HG02852 (cell line): ENCODE measurements at regions not wholly inside any gene's neighbourhood (a gene's known extent, or its start where the extent isn't known, plus 50 kb on each side); places are given as distances from the start of the nearest gene placed in this dataset.
"Not testable (repeated sequence)": the region's sequence is repeated elsewhere in the genome, so short reads cannot be mapped to it uniquely, and the experiment has no call there.

ENCODE experiments used
- ATAC-seq: cut with Tn5 transposase; IDR thresholded peaks from one replicate; pipeline ENCODE4 v1.9.1; 2021; ENCODE audit warnings: mild to moderate bottlenecking, moderate library complexity; ENCODE audit not compliant: unreplicated experiment

- ATAC-seq: no peak
Measured at GRCh38 chr9:22815246-22815645, 368.6 kb downstream of the DMRTA1 start.

DNA sequence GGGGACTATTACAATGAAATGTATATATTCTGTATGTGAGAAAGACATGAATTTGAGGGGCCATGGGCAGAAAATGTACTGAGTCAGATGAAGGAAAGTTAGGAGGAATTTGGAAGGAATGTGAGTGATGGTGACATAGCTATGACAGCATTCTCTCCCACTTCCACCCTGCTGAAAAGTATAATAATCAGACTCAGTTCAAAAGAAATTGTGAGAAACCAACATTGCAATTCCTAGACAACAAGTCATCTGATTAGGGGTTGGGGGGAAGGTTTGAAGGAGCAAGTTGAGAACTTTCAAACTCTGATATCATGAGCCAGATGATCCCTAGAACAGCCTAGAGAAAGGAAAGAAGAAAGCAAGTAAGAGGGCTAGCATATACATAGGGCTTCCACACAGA lies 370.6 kb downstream of the DMRTA1 start:
- no peak for ATAC-seq

DNA sequence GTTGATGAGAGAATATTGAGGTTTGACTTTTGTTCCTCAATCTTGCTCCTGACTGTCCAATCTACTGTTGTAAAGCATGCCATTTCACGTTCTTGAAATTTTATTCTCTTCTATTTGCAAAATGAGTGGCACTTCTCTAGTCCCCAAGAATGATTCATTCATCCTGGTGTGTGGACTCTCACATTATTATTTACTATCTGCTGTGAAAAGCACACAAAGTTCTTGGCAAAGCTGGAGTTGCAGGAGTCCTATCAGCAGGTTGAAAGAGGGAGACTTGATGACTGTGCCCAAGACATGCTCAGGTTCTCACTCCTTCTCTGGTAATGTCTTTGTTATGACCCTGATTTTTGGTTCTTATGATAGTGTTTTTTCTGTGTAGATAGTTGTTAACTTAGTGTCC lies 382.6 kb downstream of the DMRTA1 start:
- ATAC-seq: no peak

- no peak for ATAC-seq
Measured at GRCh38 chr9:22838266-22838665, 391.6 kb downstream of the DMRTA1 start.

DNA sequence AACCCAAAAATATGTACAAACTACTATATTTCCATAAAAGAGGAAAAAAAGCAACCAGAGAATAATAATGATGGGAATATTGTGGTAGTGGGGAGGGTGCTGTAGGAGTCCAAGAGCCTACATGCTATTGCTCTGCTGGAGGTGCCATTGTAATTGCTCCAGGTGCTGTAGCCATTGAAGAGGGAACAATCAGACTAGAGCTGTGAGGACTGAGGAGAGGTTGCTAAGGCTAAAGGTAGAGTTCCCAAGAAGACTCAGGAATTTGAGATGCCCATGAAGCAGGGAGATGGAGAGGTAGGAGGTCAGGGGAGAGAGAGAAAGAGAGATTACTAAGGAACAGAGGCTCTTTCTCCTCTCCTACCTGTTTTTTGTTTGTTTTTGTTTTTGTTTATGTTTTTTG lies 394.0 kb downstream of the DMRTA1 start:
- no peak for ATAC-seq

DNA sequence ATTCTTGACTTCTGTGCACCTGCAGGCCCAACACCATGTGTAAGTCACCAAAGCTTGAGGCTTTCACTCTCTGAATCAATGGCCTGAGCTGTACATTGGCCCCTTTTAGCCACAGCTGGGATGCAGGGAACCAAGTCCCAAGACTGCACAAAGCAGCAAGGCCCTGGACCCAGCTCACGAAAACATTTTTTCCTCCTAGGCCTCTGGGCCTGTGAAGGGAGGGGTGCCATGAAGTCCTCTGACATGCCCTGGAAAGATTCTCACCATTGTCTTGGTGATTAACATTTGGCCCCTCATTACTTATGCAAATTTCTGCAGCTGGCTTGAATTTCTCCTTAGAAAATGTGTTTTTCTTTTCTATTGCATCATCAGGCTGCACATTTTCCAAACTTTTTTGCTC lies 398.6 kb downstream of the DMRTA1 start:
- ATAC-seq: not testable (repeated sequence)

- ATAC-seq: no peak
Measured at GRCh38 chr9:22855980-22856379, 409.4 kb downstream of the DMRTA1 start.

- ATAC-seq: no peak
Measured at GRCh38 chr9:22857316-22857715, 410.7 kb downstream of the DMRTA1 start.

DNA sequence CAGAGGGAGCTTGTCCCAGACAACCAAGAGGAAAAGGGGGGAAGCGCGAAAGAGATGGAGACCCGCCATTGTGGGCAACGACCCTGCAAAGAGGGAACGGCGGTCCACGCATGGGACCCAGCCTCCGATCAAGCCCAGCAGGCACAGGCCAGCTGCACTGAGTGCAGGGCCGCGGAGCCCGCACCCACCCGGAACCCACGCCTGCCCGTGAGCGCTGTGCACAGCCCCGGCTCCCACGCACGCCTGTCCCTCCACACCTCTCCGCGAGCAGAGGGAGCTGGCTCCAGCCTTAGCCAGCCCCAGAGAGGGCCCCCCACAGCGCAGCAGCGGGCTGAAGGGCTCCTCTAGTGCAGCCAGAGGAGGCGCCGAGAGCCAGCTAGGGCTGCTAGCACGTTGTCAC lies 416.5 kb downstream of the DMRTA1 start:
- ATAC-seq: no peak

DNA sequence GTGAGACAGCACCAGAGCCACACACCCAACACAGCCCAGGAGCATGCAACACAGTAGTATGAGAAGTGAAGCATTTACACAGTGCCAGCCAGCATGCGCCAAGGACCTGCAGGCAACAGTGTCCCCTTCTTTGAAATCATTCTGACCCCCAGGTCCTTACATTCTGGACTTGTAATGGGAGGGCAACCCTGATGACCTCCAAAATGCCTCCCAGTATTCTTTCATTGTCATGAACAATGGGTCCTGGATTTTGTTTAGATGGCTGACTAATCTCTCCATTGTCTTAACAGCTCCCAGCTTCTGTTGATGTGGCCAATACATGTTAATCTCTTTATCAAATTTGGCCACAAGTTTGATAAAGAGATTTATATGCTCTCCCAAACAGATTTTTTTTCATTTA lies 417.1 kb downstream of the DMRTA1 start:
- ATAC-seq: no peak

GRCh38 chr9:22893196-22893843 lies 446.7 kb downstream of the DMRTA1 start:
- no peak for ATAC-seq

GRCh38 chr9:22898591-22898990 lies 452.0 kb downstream of the DMRTA1 start:
- ATAC-seq: no peak

GRCh38 chr9:22911632-22912031 lies 465.0 kb downstream of the DMRTA1 start:
- ATAC-seq: no peak

- no peak for ATAC-seq
Measured at GRCh38 chr9:22913026-22913425, 466.4 kb downstream of the DMRTA1 start.

DNA sequence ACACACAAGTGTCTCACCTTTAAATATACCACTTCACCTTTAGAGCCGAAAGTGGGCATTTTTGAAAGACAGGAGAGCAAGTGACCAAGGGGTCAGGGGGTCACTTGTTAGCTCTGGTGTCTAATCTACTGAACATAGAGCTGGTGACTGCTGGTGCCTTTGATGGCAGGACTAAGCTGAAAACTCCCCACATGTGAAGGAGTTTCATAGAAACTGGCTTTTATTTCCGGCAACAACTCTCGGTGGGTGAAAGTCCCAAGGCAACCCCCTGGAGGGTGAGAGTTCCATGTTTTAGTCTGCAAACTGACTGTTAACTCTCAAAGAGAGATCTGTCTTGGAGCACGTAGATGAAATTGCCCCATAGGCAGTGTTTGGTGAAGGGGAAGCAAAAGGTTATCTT lies 466.9 kb downstream of the DMRTA1 start:
- peak; percentile 71 for ATAC-seq

- no peak for ATAC-seq
Measured at GRCh38 chr9:22916148-22916547, 469.5 kb downstream of the DMRTA1 start.

DNA sequence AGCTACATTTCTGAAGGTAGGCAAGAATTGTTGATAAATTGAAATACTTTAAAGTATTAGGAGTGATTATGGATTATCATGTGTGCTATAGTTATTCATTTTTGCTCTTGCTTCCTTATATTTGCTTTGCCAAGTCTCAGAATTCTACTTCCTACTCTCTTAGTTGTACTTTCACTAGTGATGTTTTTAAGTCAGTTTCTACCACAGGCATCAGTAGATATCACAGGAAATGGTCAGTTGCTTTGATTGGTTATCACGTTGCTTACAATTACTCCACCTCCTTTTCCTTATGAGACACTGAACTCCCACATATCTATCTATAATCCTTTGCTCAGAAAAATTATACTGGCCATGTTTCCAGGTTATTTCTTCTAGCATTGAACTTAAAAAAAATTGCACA lies 472.8 kb downstream of the DMRTA1 start:
- ATAC-seq: no peak

DNA sequence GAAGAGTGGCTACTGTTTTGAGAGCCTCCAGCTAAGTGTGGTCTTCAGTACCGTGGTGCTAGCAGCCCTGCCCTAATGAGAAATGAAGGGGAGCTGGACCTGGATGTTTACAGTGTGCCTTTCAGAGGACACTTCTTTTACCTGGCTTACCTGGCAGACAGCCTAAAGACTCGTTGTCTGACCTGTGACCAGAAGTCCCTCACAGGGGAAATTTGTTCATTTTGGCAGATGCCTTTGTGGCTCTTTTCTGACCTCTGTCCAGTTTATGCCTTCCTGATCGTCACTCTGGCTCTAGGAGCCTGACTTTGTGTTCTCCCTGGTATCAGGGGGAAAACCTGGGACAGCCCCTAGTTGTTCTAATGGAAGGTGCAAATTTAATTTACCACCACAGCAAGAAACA lies 475.1 kb downstream of the DMRTA1 start:
- no peak for ATAC-seq

GRCh38 chr9:22922222-22922621 lies 475.6 kb downstream of the DMRTA1 start:
- no peak for ATAC-seq

DNA sequence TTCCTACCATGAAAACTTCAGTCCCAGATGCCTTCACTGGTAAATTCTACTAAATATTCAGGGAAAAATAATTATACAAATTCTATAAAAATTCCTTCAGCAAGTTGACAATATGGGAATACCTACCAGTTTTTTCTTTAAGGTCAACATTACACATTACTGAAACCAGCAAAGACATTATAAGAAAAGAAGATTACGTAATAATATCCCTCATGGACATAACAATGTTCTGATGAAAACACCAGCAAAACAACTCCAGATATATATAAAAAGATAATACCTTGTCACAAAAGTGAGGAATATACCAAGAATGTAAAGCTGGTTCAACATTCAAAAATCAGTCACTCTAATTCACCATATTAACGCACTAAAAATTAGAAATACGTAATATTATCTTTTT lies 507.9 kb downstream of the DMRTA1 start:
- ATAC-seq: no peak

- ATAC-seq: no peak
Measured at GRCh38 chr9:22954964-22955363, 508.3 kb downstream of the DMRTA1 start.

GRCh38 chr9:22969350-22969979 lies 522.8 kb downstream of the DMRTA1 start:
- ATAC-seq: no peak

DNA sequence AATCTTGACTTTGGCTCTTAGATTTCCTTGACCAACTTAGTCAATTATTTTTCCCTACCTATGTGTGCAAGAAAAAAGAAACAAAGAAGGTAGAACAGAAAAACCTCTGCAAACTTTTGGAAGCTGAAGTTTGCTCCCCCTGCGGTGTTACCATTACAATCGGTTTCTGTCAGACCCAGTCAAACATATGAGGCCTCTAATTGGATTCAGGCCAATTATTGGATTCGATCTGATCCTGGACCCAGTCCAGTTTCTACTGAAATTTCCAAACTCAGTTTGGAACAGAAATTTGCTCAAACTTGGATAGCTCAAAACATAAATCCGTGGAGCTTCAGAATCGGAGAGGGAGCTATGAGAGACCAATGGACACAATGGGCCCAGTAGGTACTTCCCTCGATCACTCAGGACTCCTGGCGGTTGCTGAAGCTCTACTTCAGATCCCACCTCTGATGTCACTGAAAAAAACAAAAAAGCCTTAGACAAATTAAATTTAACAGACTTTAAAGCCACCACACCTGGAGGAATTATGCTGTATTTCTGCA lies 523.9 kb downstream of the DMRTA1 start:
- ATAC-seq: no peak
